ENCODE measurements at regions not wholly inside any gene's neighbourhood (a gene's known extent, or its start where the extent isn't known, plus 50 kb on each side); places are given as distances from the start of the nearest gene placed in this dataset.

- CTCF ChIA-PET: no interaction called here
- H3K4me1 Mint-ChIP-seq (ENCODE audit: low read depth): no peaks in the 10 kb centered on the region
- H3K4me3 Mint-ChIP-seq: no peak overlapping the region
- H3K9me3 Mint-ChIP-seq: peaks cover 1% of the 10 kb centered on the region
- no peak for DNase-seq
- no peak overlapping the region for H3K27ac Mint-ChIP-seq
- no peaks in the 10 kb centered on the region for H3K36me3 Mint-ChIP-seq (ENCODE audit: low read depth)
- intact Hi-C loops (cut with micrococcal nuclease): no loop called here
- peaks cover 19% of the 10 kb centered on the region for H3K27me3 Mint-ChIP-seq (ENCODE audit: low read depth)
Observed at GRCh38 chr1:170219163-170219562, 73.4 kb downstream of the NTMT2 start.

DNA sequence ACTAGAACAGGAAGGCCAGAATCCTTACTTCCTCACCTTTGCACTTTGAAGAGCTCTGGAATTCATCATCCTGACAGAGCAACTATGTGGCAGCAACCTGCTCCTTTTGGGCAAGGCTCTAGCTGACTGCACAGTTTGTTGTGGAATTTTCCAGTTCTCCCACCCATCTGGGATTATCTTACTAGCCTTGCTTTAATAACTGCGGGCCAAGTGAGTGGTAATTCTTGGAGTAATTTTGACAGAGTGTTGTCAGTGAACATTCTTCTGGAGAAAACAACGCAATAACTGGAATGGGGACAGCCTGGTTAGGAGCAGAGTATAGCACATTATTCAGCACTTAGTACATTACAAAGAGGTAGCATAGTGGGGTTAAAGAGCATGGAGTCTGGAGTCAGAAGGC lies 75.3 kb downstream of the NTMT2 start:
- CTCF ChIA-PET: no interaction called here
- H3K36me3 Mint-ChIP-seq (ENCODE audit: low read depth): no peaks in the 10 kb centered on the region
- no peak overlapping the region for H3K27ac Mint-ChIP-seq
- DNase-seq: no peak
- no peak overlapping the region for H3K4me3 Mint-ChIP-seq
- intact Hi-C loops (cut with micrococcal nuclease): no loop called here
- peaks cover 6% of the 10 kb centered on the region for H3K27me3 Mint-ChIP-seq (ENCODE audit: low read depth)
- no peaks in the 10 kb centered on the region for H3K4me1 Mint-ChIP-seq (ENCODE audit: low read depth)
- H3K9me3 Mint-ChIP-seq: peaks cover 2% of the 10 kb centered on the region

DNA sequence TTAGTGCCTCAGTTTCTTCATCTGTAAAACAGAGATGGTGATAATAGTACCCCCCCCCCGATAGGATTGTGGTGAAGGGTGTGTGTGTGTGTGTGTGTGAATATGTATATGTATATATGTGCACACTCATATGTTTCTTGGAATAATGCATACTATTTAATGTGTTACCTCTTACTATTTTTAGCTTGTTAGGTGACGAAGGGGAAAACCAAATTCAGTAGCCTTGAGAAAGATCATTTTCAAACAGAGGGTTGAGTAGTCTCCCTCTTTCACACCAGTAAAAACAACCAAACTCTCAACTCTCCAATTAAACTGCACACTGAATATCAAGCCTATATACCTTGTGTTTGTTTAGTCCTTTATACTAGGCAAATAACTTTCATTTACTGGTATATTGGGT lies 75.7 kb downstream of the NTMT2 start:
- no peaks in the 10 kb centered on the region for H3K36me3 Mint-ChIP-seq (ENCODE audit: low read depth)
- CTCF ChIA-PET: no interaction called here
- intact Hi-C loops (cut with micrococcal nuclease): no loop called here
- peaks cover 6% of the 10 kb centered on the region for H3K27me3 Mint-ChIP-seq (ENCODE audit: low read depth)
- DNase-seq: no peak
- no peak overlapping the region for H3K27ac Mint-ChIP-seq
- no peaks in the 10 kb centered on the region for H3K4me1 Mint-ChIP-seq (ENCODE audit: low read depth)
- no peak overlapping the region for H3K4me3 Mint-ChIP-seq
- H3K9me3 Mint-ChIP-seq: peaks cover 2% of the 10 kb centered on the region

DNA sequence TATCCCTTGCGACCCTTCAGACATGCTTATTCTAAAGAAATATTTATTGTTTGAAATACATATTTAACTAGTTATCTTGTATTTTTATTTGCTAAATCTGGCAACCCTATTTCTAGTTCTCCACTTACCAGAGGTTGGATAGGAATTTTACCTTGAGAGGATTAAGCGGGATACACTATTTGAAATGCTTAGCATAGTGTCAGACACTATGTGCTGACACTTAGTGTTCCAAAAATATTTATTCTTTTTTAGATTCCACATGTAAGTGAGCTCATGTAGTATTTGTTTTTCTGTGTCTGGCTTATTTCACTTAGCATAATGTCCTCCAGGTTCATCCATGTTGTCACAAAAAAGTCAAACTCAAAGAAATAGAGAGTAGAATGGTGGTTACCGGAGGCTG lies 78.7 kb downstream of the NTMT2 start:
- no peak for DNase-seq
- peaks cover 2% of the 10 kb centered on the region for H3K9me3 Mint-ChIP-seq
- CTCF ChIA-PET: no interaction called here
- no peaks in the 10 kb centered on the region for H3K4me1 Mint-ChIP-seq (ENCODE audit: low read depth)
- H3K27me3 Mint-ChIP-seq (ENCODE audit: low read depth): peaks cover 3% of the 10 kb centered on the region
- no peak overlapping the region for H3K4me3 Mint-ChIP-seq
- intact Hi-C loops (cut with micrococcal nuclease): no loop called here
- H3K27ac Mint-ChIP-seq: no peak overlapping the region
- H3K36me3 Mint-ChIP-seq (ENCODE audit: low read depth): no peaks in the 10 kb centered on the region

GRCh38 chr1:170225781-170226530 lies 80.2 kb downstream of the NTMT2 start:
- intact Hi-C loops (cut with micrococcal nuclease): no loop called here
- Mint-ChIP-seq H3K4me3 (no peak overlapping the region), H3K27me3 (ENCODE audit: low read depth) (no peaks in the 10 kb centered on the region), H3K36me3 (ENCODE audit: low read depth) (no peaks in the 10 kb centered on the region), H3K9me3 (peaks cover 2% of the 10 kb centered on the region), H3K4me1 (ENCODE audit: low read depth) (no peaks in the 10 kb centered on the region), H3K27ac (no peak overlapping the region)
- CTCF ChIA-PET: no interaction called here
- no peak for DNase-seq

DNA sequence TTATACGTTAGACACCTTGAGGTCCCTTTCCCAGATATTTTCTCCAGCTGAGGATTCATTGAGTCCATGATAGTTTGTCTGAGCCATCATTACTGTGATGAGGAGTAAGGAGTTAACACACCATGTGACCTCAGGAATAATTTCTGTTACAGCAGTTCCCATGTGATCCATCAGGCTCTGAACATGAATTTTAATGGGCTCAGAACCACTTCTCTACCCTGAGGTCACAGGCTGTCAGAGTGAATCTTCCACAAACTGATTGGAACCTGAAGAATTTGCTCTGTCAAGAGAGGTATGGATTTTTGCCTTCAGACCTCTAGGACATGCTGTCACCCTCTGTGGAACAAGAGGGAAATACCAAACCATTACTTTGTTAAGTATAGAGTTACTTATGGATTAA lies 81.0 kb downstream of the NTMT2 start:
- no peaks in the 10 kb centered on the region for H3K27me3 Mint-ChIP-seq (ENCODE audit: low read depth)
- H3K27ac Mint-ChIP-seq: no peak overlapping the region
- DNase-seq: no peak
- peaks cover 2% of the 10 kb centered on the region for H3K9me3 Mint-ChIP-seq
- CTCF ChIA-PET: no interaction called here
- intact Hi-C loops (cut with micrococcal nuclease): no loop called here
- no peaks in the 10 kb centered on the region for H3K36me3 Mint-ChIP-seq (ENCODE audit: low read depth)
- H3K4me3 Mint-ChIP-seq: no peak overlapping the region
- no peaks in the 10 kb centered on the region for H3K4me1 Mint-ChIP-seq (ENCODE audit: low read depth)

DNA sequence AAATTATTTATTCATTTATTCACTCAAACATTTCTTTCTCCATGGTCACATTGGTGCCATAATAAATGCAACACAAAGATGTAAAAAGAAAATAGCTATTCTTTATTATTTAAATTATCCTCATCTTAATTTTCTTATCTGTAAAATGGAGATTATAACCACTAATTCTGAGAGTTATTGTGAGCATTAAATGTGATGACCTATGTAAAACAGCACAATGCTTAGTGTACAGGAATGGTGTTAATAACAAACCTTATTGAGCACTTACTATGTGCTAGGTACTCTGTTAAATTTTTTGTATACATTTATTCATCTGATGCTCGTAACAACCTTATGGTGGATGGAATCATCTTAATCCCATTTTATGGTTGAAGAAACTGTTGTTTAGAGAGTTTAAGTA lies 84.6 kb downstream of the NTMT2 start:
- CTCF ChIA-PET: no interaction called here
- no peak overlapping the region for H3K4me3 Mint-ChIP-seq
- H3K4me1 Mint-ChIP-seq (ENCODE audit: low read depth): no peaks in the 10 kb centered on the region
- H3K9me3 Mint-ChIP-seq: no peaks in the 10 kb centered on the region
- no peak overlapping the region for H3K27ac Mint-ChIP-seq
- no peaks in the 10 kb centered on the region for H3K36me3 Mint-ChIP-seq (ENCODE audit: low read depth)
- intact Hi-C loops (cut with micrococcal nuclease): no loop called here
- no peak for DNase-seq
- H3K27me3 Mint-ChIP-seq (ENCODE audit: low read depth): peaks cover 5% of the 10 kb centered on the region

GRCh38 chr1:170231662-170232061 lies 85.9 kb downstream of the NTMT2 start:
- CTCF ChIA-PET: interaction anchor here (0.8 to 1.4 kb wide), 2 partner anchors 117 to 303 kb away, joined by 3 read pairs; no protein-coding TSS in a partner anchor
- Mint-ChIP-seq H3K36me3 (ENCODE audit: low read depth) (no peaks in the 10 kb centered on the region), H3K27ac (no peak overlapping the region), H3K4me1 (ENCODE audit: low read depth) (no peaks in the 10 kb centered on the region), H3K4me3 (no peak overlapping the region), H3K27me3 (ENCODE audit: low read depth) (peaks cover 5% of the 10 kb centered on the region), H3K9me3 (no peaks in the 10 kb centered on the region)
- intact Hi-C loops (cut with micrococcal nuclease): no loop called here
- DNase-seq: no peak

DNA sequence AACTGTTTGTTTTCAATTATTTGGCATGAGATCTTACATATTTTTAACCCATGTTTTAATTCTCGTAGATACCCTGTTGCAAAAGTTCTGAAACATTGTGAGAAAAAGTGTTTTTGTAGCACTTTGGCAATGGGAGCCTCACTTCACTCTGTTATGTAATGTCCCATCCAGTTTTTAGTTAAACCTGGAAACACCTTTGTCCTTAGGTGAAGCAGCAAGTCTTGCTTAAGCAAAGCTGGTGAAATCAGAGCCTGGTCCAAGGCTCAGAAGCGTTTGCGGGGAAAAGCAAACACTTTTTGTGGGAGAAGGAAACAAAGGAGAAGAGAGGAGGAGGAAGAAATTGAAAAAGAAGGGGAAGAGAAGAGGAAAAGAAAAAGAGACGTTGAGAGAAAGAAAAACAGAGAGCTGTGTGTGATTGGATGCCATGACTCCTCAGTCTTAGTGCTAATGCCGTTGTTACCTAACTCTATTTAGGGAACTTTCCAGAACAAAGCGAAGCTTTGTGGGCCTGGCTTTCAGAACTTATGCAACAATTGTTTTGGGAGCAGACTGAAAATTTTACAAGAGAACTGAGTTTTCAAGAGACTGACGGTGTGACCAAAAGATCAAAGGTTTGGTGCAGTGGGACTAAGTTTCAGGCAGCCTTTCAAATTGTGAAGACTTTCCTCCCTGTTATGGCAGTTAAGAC lies 93.1 kb downstream of the NTMT2 start:
- intact Hi-C loops (cut with micrococcal nuclease): no loop called here
- no peaks in the 10 kb centered on the region for H3K9me3 Mint-ChIP-seq
- H3K4me1 Mint-ChIP-seq (ENCODE audit: low read depth): no peaks in the 10 kb centered on the region
- H3K36me3 Mint-ChIP-seq (ENCODE audit: low read depth): no peaks in the 10 kb centered on the region
- peaks cover 6% of the 10 kb centered on the region for H3K27me3 Mint-ChIP-seq (ENCODE audit: low read depth)
- CTCF ChIA-PET: no interaction called here
- no peak overlapping the region for H3K4me3 Mint-ChIP-seq
- no peak overlapping the region for H3K27ac Mint-ChIP-seq
- no peak for DNase-seq

- CTCF ChIA-PET: no interaction called here
- H3K27me3 Mint-ChIP-seq (ENCODE audit: low read depth): peaks cover 5% of the 10 kb centered on the region
- no peaks in the 10 kb centered on the region for H3K9me3 Mint-ChIP-seq
- intact Hi-C loops (cut with micrococcal nuclease): no loop called here
- no peaks in the 10 kb centered on the region for H3K4me1 Mint-ChIP-seq (ENCODE audit: low read depth)
- H3K36me3 Mint-ChIP-seq (ENCODE audit: low read depth): no peaks in the 10 kb centered on the region
- DNase-seq: no peak
- no peak overlapping the region for H3K4me3 Mint-ChIP-seq
- H3K27ac Mint-ChIP-seq: no peak overlapping the region
Observed at GRCh38 chr1:170239445-170239844, 93.7 kb downstream of the NTMT2 start.

GRCh38 chr1:170240409-170240808 lies 94.7 kb downstream of the NTMT2 start:
- CTCF ChIA-PET: no interaction called here
- DNase-seq: no peak
- intact Hi-C loops (cut with micrococcal nuclease): no loop called here
- no peaks in the 10 kb centered on the region for H3K9me3 Mint-ChIP-seq
- peaks cover 5% of the 10 kb centered on the region for H3K27me3 Mint-ChIP-seq (ENCODE audit: low read depth)
- H3K27ac Mint-ChIP-seq: no peak overlapping the region
- no peaks in the 10 kb centered on the region for H3K36me3 Mint-ChIP-seq (ENCODE audit: low read depth)
- no peak overlapping the region for H3K4me3 Mint-ChIP-seq
- H3K4me1 Mint-ChIP-seq (ENCODE audit: low read depth): no peaks in the 10 kb centered on the region

- Mint-ChIP-seq H3K36me3 (ENCODE audit: low read depth) (no peaks in the 10 kb centered on the region), H3K27ac (no peak overlapping the region), H3K27me3 (ENCODE audit: low read depth) (peaks cover 5% of the 10 kb centered on the region), H3K4me1 (ENCODE audit: low read depth) (no peaks in the 10 kb centered on the region), H3K4me3 (no peak overlapping the region), H3K9me3 (no peaks in the 10 kb centered on the region)
- DNase-seq: no peak
- intact Hi-C loops (cut with micrococcal nuclease): no loop called here
- CTCF ChIA-PET: no interaction called here
Observed at GRCh38 chr1:170241266-170241851, 95.6 kb downstream of the NTMT2 start.

Data from activated naive CD4-positive, alpha-beta T cell treated with anti-CD3 and anti-CD28 coated beads for 36 hours (primary cell).